GM23338 (cell line): ENCODE measurements at regions not wholly inside any gene's neighbourhood (a gene's known extent, or its start where the extent isn't known, plus 50 kb on each side); places are given as distances from the start of the nearest gene placed in this dataset. TPM values are rescaled to one million over a fixed set of nuclear protein-coding genes. Genes with fewer than 3 reads are reported as not detected.

Experiments
- ATAC-seq: fragments of 200-7000 bp; cut with Tn5 transposase; 3 replicates; pipeline ENCODE4 v1.9.1; 2020
- DNase-seq: peaks from one replicate; pipeline ENCODE4 v3.0.0-alpha.2; 2015; ENCODE audit warnings: low spot score
- H2AFZ ChIP-seq: fragments of 200-600 bp; sonication (generic); 2 replicates; pipeline ENCODE4 v1.8.0; 2016; ENCODE audit warnings: antibody characterized with exemption, mild to moderate bottlenecking, moderate library complexity
- H3F3A ChIP-seq: fragments of 200-600 bp; sonication (generic); replicated peaks from 2 replicates; pipeline ENCODE4 v1.8.0; 2017; ENCODE audit warnings: antibody characterized with exemption, mixed run types, low read depth
- H3K27ac ChIP-seq: fragments of 200-600 bp; sonication (generic); 2 replicates; pipeline ENCODE4 v1.6.1; 2016; ENCODE audit warnings: low read depth
- H3K27me3 ChIP-seq: fragments of 200-600 bp; sonication (generic); 2 replicates; pipeline ENCODE4 v1.8.0; 2016; ENCODE audit warnings: mild to moderate bottlenecking, mixed run types, moderate library complexity; ENCODE audit not compliant: insufficient read depth
- H3K36me3 ChIP-seq: fragments of 200-600 bp; sonication (generic); 2 replicates; pipeline ENCODE4 v1.8.0; 2016; ENCODE audit warnings: mild to moderate bottlenecking; ENCODE audit not compliant: insufficient read depth
- H3K4me1 ChIP-seq: fragments of 200-600 bp; sonication (generic); 2 replicates; pipeline ENCODE4 v1.8.0; 2016; ENCODE audit warnings: mild to moderate bottlenecking, moderate library complexity; ENCODE audit not compliant: insufficient read depth
- H3K4me2 ChIP-seq: fragments of 200-600 bp; sonication (generic); 2 replicates; pipeline ENCODE4 v1.7.1; 2017; ENCODE audit warnings: mixed run types
- H3K4me3 ChIP-seq: fragments of 200-600 bp; sonication (generic); 2 replicates; pipeline ENCODE4 v1.6.1; 2016; ENCODE audit warnings: mixed run types
- H3K79me2 ChIP-seq: fragments of 200-600 bp; sonication (generic); replicated peaks from 2 replicates; pipeline ENCODE4 v1.8.0; 2017; ENCODE audit warnings: mild to moderate bottlenecking; ENCODE audit not compliant: insufficient read depth
- H3K9me2 ChIP-seq: fragments of 200-600 bp; sonication (generic); 2 replicates; pipeline ENCODE4 v1.8.0; 2017; ENCODE audit not compliant: insufficient read depth
- H4K20me1 ChIP-seq: fragments of 200-600 bp; sonication (generic); replicated peaks from 2 replicates; pipeline ENCODE4 v1.8.0; 2017; ENCODE audit warnings: mild to moderate bottlenecking; ENCODE audit not compliant: insufficient read depth
- H3K27ac Mint-ChIP-seq: 2 replicates; pipeline ENCODE4 v1.8.0; 2020; ENCODE audit warnings: inconsistent platforms, mild to moderate bottlenecking, moderate library complexity, mixed read lengths
- H3K27me3 Mint-ChIP-seq: 3 replicates; pipeline ENCODE4 v1.8.0; 2022; ENCODE audit warnings: low read depth, mild to moderate bottlenecking, moderate library complexity, mixed read lengths, inconsistent platforms; ENCODE audit not compliant: insufficient read depth, poor library complexity
- H3K36me3 Mint-ChIP-seq: 3 replicates; pipeline ENCODE4 v1.8.0; 2021; ENCODE audit warnings: low read depth, mild to moderate bottlenecking, inconsistent platforms, moderate library complexity, mixed read lengths
- H3K4me1 Mint-ChIP-seq: 3 replicates; pipeline ENCODE4 v1.8.0; 2020; ENCODE audit warnings: mild to moderate bottlenecking, inconsistent platforms, mixed read lengths
- H3K4me3 Mint-ChIP-seq: 3 replicates; pipeline ENCODE4 v1.8.0; 2021; ENCODE audit warnings: moderate library complexity, mild to moderate bottlenecking, inconsistent platforms, mixed read lengths
- H3K9me3 Mint-ChIP-seq: 3 replicates; pipeline ENCODE4 v1.8.0; 2020; ENCODE audit warnings: moderate library complexity, mild to moderate bottlenecking, inconsistent platforms, mixed read lengths
- EZH2phosphoT487 ChIP-seq: fragments of 200-600 bp; sonication (generic); IDR thresholded peaks from one replicate; pipeline ENCODE4 v1.8.1; 2018; ENCODE audit warnings: antibody characterized with exemption; ENCODE audit not compliant: unreplicated experiment
- JUNB ChIP-seq: IDR thresholded peaks from one replicate; pipeline ENCODE4 v1.6.1; 2016; ENCODE audit warnings: antibody characterized with exemption; ENCODE audit not compliant: unreplicated experiment
- NANOG ChIP-seq: IDR thresholded peaks from 2 replicates; pipeline ENCODE4 v1.6.1; 2016; ENCODE audit warnings: antibody characterized with exemption, borderline replicate concordance
- POLR2AphosphoS5 ChIP-seq: IDR thresholded peaks from 2 replicates; pipeline ENCODE4 v1.6.1; 2016; ENCODE audit warnings: antibody characterized with exemption, low read depth
- REST ChIP-seq: IDR thresholded peaks from one replicate; pipeline ENCODE4 v1.6.1; 2018; ENCODE audit warnings: antibody characterized with exemption; ENCODE audit not compliant: unreplicated experiment
- STAT1 ChIP-seq: IDR thresholded peaks from one replicate; pipeline ENCODE4 v1.6.1; 2016; ENCODE audit warnings: antibody characterized with exemption; ENCODE audit not compliant: unreplicated experiment
- small RNA-seq: library from RNA; depleted of rRNA; stranded (forward); fragments of <200 nt; gene quantifications from one replicate; pipeline ENCODE3, GENCODE V24; 2014; ENCODE audit warnings: low replicate concordance

- H3K4me3 Mint-ChIP-seq = no peak overlapping the region
- no peaks in the 10 kb centered on the region for H3K4me1 ChIP-seq
- ATAC-seq = no peak
These were observed 58.7 kb upstream of the PHACTR1 start for GRCh38 chr6:12657884-12658283.

GRCh38 chr6:12661432-12662089 lies 55.0 kb upstream of the PHACTR1 start:
- Histone ChIP-seq H2AFZ (0 out of 2 replicates have a peak overlapping the region, but pooled peaks have one; percentile 23), H3K79me2 (no peaks in the 10 kb centered on the region), H3F3A (no peaks in the 10 kb centered on the region), H3K4me1 (no peaks in the 10 kb centered on the region), H3K27me3 (no peaks in the 10 kb centered on the region), H3K36me3 (no peaks in the 10 kb centered on the region), H3K4me2 (no peak overlapping the region), H3K27ac (no peak overlapping the region), H3K4me3 (no peak overlapping the region), H3K9me2 (no peaks in the 10 kb centered on the region), H4K20me1 (no peaks in the 10 kb centered on the region)
- Mint-ChIP-seq H3K27me3 (peaks cover 8% of the 10 kb centered on the region), H3K27ac (no peak overlapping the region), H3K4me3 (no peak overlapping the region), H3K36me3 (no peaks in the 10 kb centered on the region), H3K4me1 (peaks cover 7% of the 10 kb centered on the region; the same call in 2 of the 3 replicates), H3K9me3 (no peaks in the 10 kb centered on the region)
- no peak for ATAC-seq
- no peak for TF ChIP-seq EZH2phosphoT487
- no peak for TF ChIP-seq STAT1
- DNase-seq = no peak

More at GRCh38 chr6:12657884-12658283, 58.7 kb upstream of the PHACTR1 start:
- no peaks in the 10 kb centered on the region for H4K20me1 ChIP-seq
- no peaks in the 10 kb centered on the region for H3K36me3 ChIP-seq
- H3K79me2 ChIP-seq = no peaks in the 10 kb centered on the region
- DNase-seq = no peak
- no peak overlapping the region for H3K4me3 ChIP-seq
- H3K27ac ChIP-seq = no peak overlapping the region
- no peak overlapping the region for H3K4me2 ChIP-seq
- H3K27me3 ChIP-seq = no peaks in the 10 kb centered on the region
- no peaks in the 10 kb centered on the region for H3K9me2 ChIP-seq
- H3K4me1 Mint-ChIP-seq = peaks cover 7% of the 10 kb centered on the region; the same call in 2 of the 3 replicates
- no peak overlapping the region for H2AFZ ChIP-seq
- no peak for TF ChIP-seq NANOG
- TF ChIP-seq POLR2AphosphoS5 = no peak
- no peak for TF ChIP-seq JUNB
- no peak for TF ChIP-seq STAT1
- no peak for TF ChIP-seq REST
- no peaks in the 10 kb centered on the region for H3K36me3 Mint-ChIP-seq
- peaks cover 7% of the 10 kb centered on the region for H3K27me3 Mint-ChIP-seq
- H3K27ac Mint-ChIP-seq = no peak overlapping the region
- no peaks in the 10 kb centered on the region; the same call in 2 of the 3 replicates for H3K9me3 Mint-ChIP-seq
- H3F3A ChIP-seq = no peaks in the 10 kb centered on the region

Small RNAs in the stretch of these regions (small RNA-seq; reads per million reads assigned to genes)
- not detected for gene RN7SKP293
